Endodermal cell (in vitro differentiated cells): ENCODE measurements at regions not wholly inside any gene's neighbourhood (a gene's known extent, or its start where the extent isn't known, plus 50 kb on each side); places are given as distances from the start of the nearest gene placed in this dataset.

Experiments used
- DNase-seq: peaks from one replicate; pipeline ENCODE4 v3.0.0-alpha.2; 2017
- H3K27ac ChIP-seq: 2 replicates; pipeline ENCODE4 v1.5.1; 2013; ENCODE audit warnings: mild to moderate bottlenecking, low read depth, low read length, moderate library complexity
- H3K27me3 ChIP-seq: 2 replicates; pipeline ENCODE4 v1.6.1; 2013; ENCODE audit warnings: mild to moderate bottlenecking, low read length, moderate library complexity; ENCODE audit not compliant: insufficient read depth, control insufficient read depth, poor library complexity, severe bottlenecking
- H3K36me3 ChIP-seq: 2 replicates; pipeline ENCODE4 v1.7.0; 2013; ENCODE audit warnings: mild to moderate bottlenecking, low read length, moderate library complexity; ENCODE audit not compliant: control insufficient read depth, insufficient read depth
- H3K4me1 ChIP-seq: one replicate; pipeline ENCODE4 v1.7.0; 2013; ENCODE audit warnings: low read length; ENCODE audit not compliant: control insufficient read depth, insufficient read depth
- H3K4me3 ChIP-seq: 2 replicates; pipeline ENCODE4 v1.5.1; 2013; ENCODE audit warnings: mild to moderate bottlenecking, low read length, moderate library complexity
- H3K9ac ChIP-seq: 2 replicates; pipeline ENCODE4 v1.6.1; 2013; ENCODE audit warnings: mild to moderate bottlenecking, low read length, moderate library complexity; ENCODE audit not compliant: poor library complexity, severe bottlenecking; ENCODE audit errors: extremely low read depth
- H3K9me3 ChIP-seq: 2 replicates; pipeline ENCODE4 v1.6.1; 2013; ENCODE audit warnings: mild to moderate bottlenecking, low read length, moderate library complexity; ENCODE audit not compliant: control insufficient read depth
- H3K27ac Mint-ChIP-seq: 2 replicates; pipeline ENCODE4 v1.8.0; 2020; ENCODE audit warnings: mixed read lengths
- H3K27me3 Mint-ChIP-seq: 2 replicates; pipeline ENCODE4 v1.8.0; 2021; ENCODE audit warnings: mild to moderate bottlenecking, mixed read lengths; ENCODE audit not compliant: insufficient read depth
- H3K36me3 Mint-ChIP-seq: 2 replicates; pipeline ENCODE4 v1.8.0; 2020; ENCODE audit warnings: low read depth, mixed read lengths
- H3K4me1 Mint-ChIP-seq: 2 replicates; pipeline ENCODE4 v1.8.0; 2020; ENCODE audit warnings: mixed read lengths
- H3K4me3 Mint-ChIP-seq: 2 replicates; pipeline ENCODE4 v1.8.0; 2020; ENCODE audit warnings: mild to moderate bottlenecking, moderate library complexity, mixed read lengths
- H3K9me3 Mint-ChIP-seq: 2 replicates; pipeline ENCODE4 v1.8.0; 2020; ENCODE audit warnings: mild to moderate bottlenecking, mixed read lengths
- WGBS, 2 experiments: methylation state at CpG; one replicate each; pipeline versions ENCODE4 v1.1.5 to v1.1.7; 2013; ENCODE audit warnings: missing lambda C conversion rate in 2 of 2, mixed read lengths in 1 of 2; ENCODE audit not compliant: insufficient coverage in 1 of 2, insufficient read length in 1 of 2; 5-methylcytosine and 5-hydroxymethylcytosine counted together
- TF ChIP-seq, protein P1 (sequence below): fragments of 200-600 bp; sonication (generic); conservative IDR thresholded peaks from 2 replicates; pipeline ENCODE4 v1.5.0; 2021; ENCODE audit warnings: antibody characterized with exemption, mild to moderate bottlenecking

- peaks cover 49% of the 10 kb centered on the region for H3K9me3 Mint-ChIP-seq
- H3K4me3 ChIP-seq: no peak overlapping the region
- no peaks in the 10 kb centered on the region for H3K4me1 ChIP-seq
- peaks cover 51% of the 10 kb centered on the region for H3K9me3 ChIP-seq
- no peaks in the 10 kb centered on the region for H3K36me3 ChIP-seq
- H3K36me3 Mint-ChIP-seq: peaks cover 2% of the 10 kb centered on the region
- no peak overlapping the region for H3K27ac Mint-ChIP-seq
- H3K9ac ChIP-seq: no peak overlapping the region
- H3K4me1 Mint-ChIP-seq: no peaks in the 10 kb centered on the region
- no peak overlapping the region for H3K4me3 Mint-ChIP-seq
- H3K27me3 Mint-ChIP-seq: no peaks in the 10 kb centered on the region
- no peaks in the 10 kb centered on the region for H3K27me3 ChIP-seq
- DNase-seq: no peak
- WGBS, 2 experiments: 89 to 100% methylated on average over 4 of the region's 4 CpGs
- H3K27ac ChIP-seq: no peak overlapping the region
- TF ChIP-seq, protein P1, sequence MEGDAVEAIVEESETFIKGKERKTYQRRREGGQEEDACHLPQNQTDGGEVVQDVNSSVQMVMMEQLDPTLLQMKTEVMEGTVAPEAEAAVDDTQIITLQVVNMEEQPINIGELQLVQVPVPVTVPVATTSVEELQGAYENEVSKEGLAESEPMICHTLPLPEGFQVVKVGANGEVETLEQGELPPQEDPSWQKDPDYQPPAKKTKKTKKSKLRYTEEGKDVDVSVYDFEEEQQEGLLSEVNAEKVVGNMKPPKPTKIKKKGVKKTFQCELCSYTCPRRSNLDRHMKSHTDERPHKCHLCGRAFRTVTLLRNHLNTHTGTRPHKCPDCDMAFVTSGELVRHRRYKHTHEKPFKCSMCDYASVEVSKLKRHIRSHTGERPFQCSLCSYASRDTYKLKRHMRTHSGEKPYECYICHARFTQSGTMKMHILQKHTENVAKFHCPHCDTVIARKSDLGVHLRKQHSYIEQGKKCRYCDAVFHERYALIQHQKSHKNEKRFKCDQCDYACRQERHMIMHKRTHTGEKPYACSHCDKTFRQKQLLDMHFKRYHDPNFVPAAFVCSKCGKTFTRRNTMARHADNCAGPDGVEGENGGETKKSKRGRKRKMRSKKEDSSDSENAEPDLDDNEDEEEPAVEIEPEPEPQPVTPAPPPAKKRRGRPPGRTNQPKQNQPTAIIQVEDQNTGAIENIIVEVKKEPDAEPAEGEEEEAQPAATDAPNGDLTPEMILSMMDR: no peak
Observed at GRCh38 chr18:33906046-33906445, 318.7 kb downstream of the NOL4 start.

DNA sequence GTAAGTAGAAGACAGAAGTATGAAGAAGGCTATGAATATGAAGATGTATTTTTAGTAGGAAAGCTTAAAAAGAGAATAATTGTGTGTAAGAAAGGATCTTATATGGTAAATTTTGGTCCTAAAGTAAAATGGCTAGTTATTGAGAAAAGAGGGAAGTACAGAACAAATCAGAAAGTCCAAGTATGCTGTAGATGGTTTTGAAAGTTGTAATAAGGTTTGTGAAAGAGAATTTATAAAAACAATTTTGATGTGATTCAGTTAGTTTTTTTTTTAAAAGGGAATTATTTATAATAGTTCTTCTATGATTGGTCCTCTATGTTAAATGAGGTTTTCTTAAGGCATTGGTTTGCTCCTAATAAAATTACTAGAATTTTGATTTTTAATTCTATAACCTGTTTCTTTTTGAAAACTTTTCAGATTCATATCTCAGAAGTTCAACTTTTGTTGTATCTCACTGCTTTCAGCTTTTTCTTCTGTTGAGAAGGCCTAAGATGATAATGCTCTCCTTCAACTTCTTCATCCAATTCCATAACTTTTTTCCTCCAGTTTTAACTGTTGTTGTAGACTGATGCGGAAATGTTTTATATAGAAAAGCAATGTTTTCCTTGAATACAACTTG lies 322.7 kb downstream of the NOL4 start:
- Mint-ChIP-seq H3K9me3 (peaks cover 79% of the 10 kb centered on the region), H3K4me1 (no peaks in the 10 kb centered on the region), H3K4me3 (no peak overlapping the region), H3K27ac (no peak overlapping the region), H3K27me3 (no peaks in the 10 kb centered on the region), H3K36me3 (peaks cover 2% of the 10 kb centered on the region)
- H3K27me3 ChIP-seq: no peaks in the 10 kb centered on the region
- WGBS, 2 experiments: no CpG with 5 or more reads among the region's 1 CpG
- DNase-seq: no peak
- no peaks in the 10 kb centered on the region for H3K4me1 ChIP-seq
- TF ChIP-seq, protein P1: no peak
- H3K27ac ChIP-seq: no peak overlapping the region
- H3K9ac ChIP-seq: no peak overlapping the region
- H3K4me3 ChIP-seq: peak overlapping the region; percentile 37
- H3K36me3 ChIP-seq: no peaks in the 10 kb centered on the region
- peaks cover 74% of the 10 kb centered on the region for H3K9me3 ChIP-seq

DNA sequence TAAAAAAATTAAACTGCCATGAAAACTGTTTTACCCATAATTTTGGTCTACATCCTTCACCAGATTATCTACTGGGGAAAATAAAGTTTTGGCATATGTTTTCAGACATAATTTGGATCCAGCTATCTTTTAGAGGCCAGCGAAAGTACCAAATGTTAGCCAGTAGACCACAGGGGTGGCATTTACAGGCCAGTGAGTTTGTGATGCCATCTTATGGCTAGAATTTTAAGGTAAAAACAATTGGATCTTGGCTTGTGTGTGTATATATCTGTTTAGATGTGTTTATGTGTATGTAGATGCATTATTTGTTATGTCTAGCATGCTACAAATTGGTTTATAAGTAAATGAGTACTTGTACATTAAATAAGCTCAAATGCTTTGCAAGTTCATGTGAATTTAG lies 322.6 kb downstream of the ASXL3 start:
- Histone ChIP-seq H3K9me3 (peaks cover 67% of the 10 kb centered on the region), H3K36me3 (no peaks in the 10 kb centered on the region), H3K27me3 (no peaks in the 10 kb centered on the region), H3K27ac (no peak overlapping the region), H3K4me3 (peak overlapping the region; percentile 64), H3K4me1 (no peaks in the 10 kb centered on the region), H3K9ac (no peak overlapping the region)
- TF ChIP-seq, protein P1: no peak
- H3K27ac Mint-ChIP-seq: no peak overlapping the region
- no peaks in the 10 kb centered on the region for H3K27me3 Mint-ChIP-seq
- peaks cover 71% of the 10 kb centered on the region for H3K9me3 Mint-ChIP-seq
- no peaks in the 10 kb centered on the region for H3K4me1 Mint-ChIP-seq
- DNase-seq: no peak
- 94 to 100% methylated on average over 1 of the region's 1 CpG for WGBS, 2 experiments
- peaks cover 2% of the 10 kb centered on the region for H3K36me3 Mint-ChIP-seq
- no peak overlapping the region for H3K4me3 Mint-ChIP-seq
